Stimulated activated CD8-positive, alpha-beta memory T cell treated with anti-CD3 and anti-CD28 coated beads, Interleukin-4, amount 100 ng/mL, for 4 hours (primary cell): ENCODE measurements at regions not wholly inside any gene's neighbourhood (a gene's known extent, or its start where the extent isn't known, plus 50 kb on each side); places are given as distances from the start of the nearest gene placed in this dataset.
"Not testable (repeated sequence)": the region's sequence is repeated elsewhere in the genome, so short reads cannot be mapped to it uniquely, and the experiment has no call there.

Experiments used
- DNase-seq, 2 donors: peaks; one replicate each; pipeline ENCODE4 v3.0.0-alpha.2; 2020; ENCODE audit warnings: low read depth in 2 of 2, low spot score in 1 of 2

- no peak for DNase-seq
Measured at GRCh38 chr20:5492937-5493336, 117.9 kb downstream of the GPCPD1 start.

GRCh38 chr20:5491455-5491854 is 119.4 kb downstream of the GPCPD1 start:
- DNase-seq: no peak

- DNase-seq: no peak
Measured at GRCh38 chr20:5489601-5490000, 121.2 kb downstream of the GPCPD1 start.

GRCh38 chr20:5488823-5489222 is 122.0 kb downstream of the GPCPD1 start:
- DNase-seq: no peak

- DNase-seq: no peak
Measured at GRCh38 chr20:5486377-5487054, 124.3 kb downstream of the GPCPD1 start.

- DNase-seq: no peak
Measured at GRCh38 chr20:5484926-5485325, 125.9 kb downstream of the GPCPD1 start.

GRCh38 chr20:5484346-5484745 is 126.5 kb downstream of the GPCPD1 start:
- no peak for DNase-seq

- no peak for DNase-seq
Measured at GRCh38 chr20:5482791-5483190, 128.0 kb downstream of the GPCPD1 start.

- DNase-seq: no peak
Measured at GRCh38 chr20:5481872-5482271, 128.9 kb downstream of the GPCPD1 start.

- no peak for DNase-seq
Measured at GRCh38 chr20:5480824-5481600, 129.8 kb downstream of the GPCPD1 start.

- DNase-seq: no peak
Measured at GRCh38 chr20:5474646-5475550, 135.9 kb downstream of the GPCPD1 start.

- not testable (repeated sequence) for DNase-seq
Measured at GRCh38 chr20:5471866-5472265, 138.9 kb downstream of the GPCPD1 start.

- no peak for DNase-seq
Measured at GRCh38 chr20:5471368-5471767, 139.4 kb downstream of the GPCPD1 start.

- DNase-seq: no peak
Measured at GRCh38 chr20:5470943-5471342, 139.9 kb downstream of the GPCPD1 start.

- DNase-seq: no peak
Measured at GRCh38 chr20:5470458-5470857, 140.3 kb downstream of the GPCPD1 start.

GRCh38 chr20:5469111-5469510 is 141.7 kb downstream of the GPCPD1 start:
- no peak for DNase-seq

GRCh38 chr20:5467086-5467485 is 143.7 kb downstream of the GPCPD1 start:
- no peak for DNase-seq

GRCh38 chr20:5465604-5465927 is 145.2 kb downstream of the GPCPD1 start:
- no peak for DNase-seq

- no peak for DNase-seq
Measured at GRCh38 chr20:5464901-5465603, 145.8 kb downstream of the GPCPD1 start.

GRCh38 chr20:5463007-5463686 is 146.4 kb upstream of the PROKR2 start:
- no peak for DNase-seq

- not testable (repeated sequence) for DNase-seq
Measured at GRCh38 chr20:5453745-5454144, 137.0 kb upstream of the PROKR2 start.
